HEK293 (cell line): ENCODE measurements at regions not wholly inside any gene's neighbourhood (a gene's known extent, or its start where the extent isn't known, plus 50 kb on each side); places are given as distances from the start of the nearest gene placed in this dataset.

Experiments
- CTCF ChIA-PET: fragments of 350-600 bp; formaldehyde crosslinking; extraction: SDS; loops from one replicate; lab custom pipeline; 2021; ENCODE audit warnings: antibody characterized with exemption; lab: Yijun Ruan, JAX
- POLR2A ChIA-PET: fragments of 300-600 bp; formaldehyde crosslinking; extraction: SDS; loops from one replicate; lab custom pipeline; 2020; ENCODE audit warnings: antibody characterized with exemption, inconsistent platforms; lab: Yijun Ruan, JAX
- H3K27ac ChIP-seq: fragments of 200-500 bp; sonication (Bioruptor generic); 2 replicates; pipeline ENCODE4 v1.5.1; 2014; ENCODE audit warnings: low read depth, low read length, control low read depth, inconsistent platforms; ENCODE audit errors: extremely low read depth
- H3K36me3 ChIP-seq, 2 experiments: fragments of 200-500 bp in 1 of 2; sonication (Bioruptor generic) in 1 of 2; 1 replicate in 1 of 2; 2 replicates in 1 of 2; pipeline ENCODE4 v1.5.1; 2014 to 2017; ENCODE audit warnings: inconsistent platforms in 2 of 2, low read length in 2 of 2; ENCODE audit not compliant: control insufficient read depth in 2 of 2, insufficient read depth in 1 of 2
- H3K4me1 ChIP-seq: fragments of 200-500 bp; sonication (Bioruptor generic); 2 replicates; pipeline ENCODE4 v1.5.1; 2014; ENCODE audit warnings: mild to moderate bottlenecking, low read length, inconsistent platforms; ENCODE audit not compliant: control insufficient read depth, insufficient read depth
- H3K4me3 ChIP-seq: 2 replicates; pipeline ENCODE4 v1.5.1; 2011; ENCODE audit warnings: low read depth, mild to moderate bottlenecking, control low read depth, low read length, moderate library complexity
- H3K9me3 ChIP-seq: fragments of 200-500 bp; sonication (Bioruptor generic); 2 replicates; pipeline ENCODE4 v1.5.1; 2014; ENCODE audit warnings: low read depth, low read length, inconsistent platforms; ENCODE audit not compliant: control insufficient read depth, insufficient read depth
- CTCF ChIP-seq: fragments of 450-650 bp; formaldehyde crosslinking; IDR thresholded peaks from 2 replicates; pipeline ENCODE4 v1.5.1; 2016; ENCODE audit warnings: missing biosample characterization, missing genetic modification characterization
- HOXA7 ChIP-seq: sonication (generic); formaldehyde crosslinking; IDR thresholded peaks from 2 replicates; pipeline ENCODE4 v1.8.1; 2022; ENCODE audit warnings: missing genetic modification reagents, borderline replicate concordance
- HOXC10 ChIP-seq: sonication (generic); formaldehyde crosslinking; IDR thresholded peaks from 2 replicates; pipeline ENCODE4 v1.8.1; 2023; ENCODE audit warnings: mild to moderate bottlenecking, missing genetic modification reagents
- INSM2 ChIP-seq: fragments of 450-650 bp; formaldehyde crosslinking; IDR thresholded peaks from 2 replicates; pipeline ENCODE4 v1.5.1; 2016; ENCODE audit warnings: missing biosample characterization, missing genetic modification characterization
- PBX3 ChIP-seq: sonication (generic); formaldehyde crosslinking; IDR thresholded peaks from 2 replicates; pipeline ENCODE4 v1.8.1; 2022; ENCODE audit warnings: mild to moderate bottlenecking, moderate library complexity, missing genetic modification reagents
- YY2 ChIP-seq: fragments of 450-650 bp; formaldehyde crosslinking; IDR thresholded peaks from 2 replicates; pipeline ENCODE4 v1.5.1; 2016; ENCODE audit warnings: missing biosample characterization, missing genetic modification characterization
- ZBTB1 ChIP-seq: fragments of 450-650 bp; formaldehyde crosslinking; IDR thresholded peaks from 2 replicates; pipeline ENCODE4 v1.5.1; 2016; ENCODE audit warnings: missing biosample characterization, missing genetic modification characterization
- ZBTB11 ChIP-seq: fragments of 450-650 bp; formaldehyde crosslinking; conservative IDR thresholded peaks from 2 replicates; pipeline ENCODE4 v1.5.1; 2016; ENCODE audit warnings: low read depth, missing biosample characterization, missing genetic modification characterization
- ZBTB7A ChIP-seq: fragments of 450-650 bp; formaldehyde crosslinking; IDR thresholded peaks from 2 replicates; pipeline ENCODE4 v1.5.1; 2016; ENCODE audit warnings: low read depth, missing biosample characterization, missing genetic modification characterization
- ZFHX2 ChIP-seq: fragments of 450-650 bp; formaldehyde crosslinking; conservative IDR thresholded peaks from 2 replicates; pipeline ENCODE4 v1.5.1; 2016; ENCODE audit warnings: missing biosample characterization, missing genetic modification characterization
- ZIC2 ChIP-seq: fragments of 450-650 bp; formaldehyde crosslinking; IDR thresholded peaks from 2 replicates; pipeline ENCODE4 v1.5.1; 2016; ENCODE audit warnings: missing biosample characterization, missing genetic modification characterization
- ZNF174 ChIP-seq: fragments of 450-650 bp; formaldehyde crosslinking; IDR thresholded peaks from 2 replicates; pipeline ENCODE4 v1.5.0; 2017; ENCODE audit warnings: missing biosample characterization, mild to moderate bottlenecking, missing genetic modification characterization
- ZNF239 ChIP-seq: fragments of 450-650 bp; formaldehyde crosslinking; IDR thresholded peaks from 2 replicates; pipeline ENCODE4 v1.5.1; 2016; ENCODE audit warnings: missing biosample characterization, missing genetic modification characterization
- ZNF248 ChIP-seq: fragments of 450-650 bp; formaldehyde crosslinking; IDR thresholded peaks from 2 replicates; pipeline ENCODE4 v1.5.1; 2017; ENCODE audit warnings: missing biosample characterization, missing genetic modification characterization
- ZNF350 ChIP-seq: fragments of 450-650 bp; formaldehyde crosslinking; IDR thresholded peaks from 2 replicates; pipeline ENCODE4 v1.5.0; 2017; ENCODE audit warnings: missing biosample characterization, mild to moderate bottlenecking, missing genetic modification characterization
- ZNF449 ChIP-seq: fragments of 450-650 bp; formaldehyde crosslinking; IDR thresholded peaks from 2 replicates; pipeline ENCODE4 v1.5.1; 2017; ENCODE audit warnings: missing biosample characterization, mild to moderate bottlenecking, missing genetic modification characterization, moderate library complexity
- ZNF549 ChIP-seq: fragments of 450-650 bp; IDR thresholded peaks from 2 replicates; pipeline ENCODE4 v1.5.1; 2018; ENCODE audit warnings: missing biosample characterization, missing genetic modification characterization, mild to moderate bottlenecking, inconsistent platforms, moderate library complexity
- ZNF560 ChIP-seq: fragments of 450-650 bp; formaldehyde crosslinking; IDR thresholded peaks from 2 replicates; pipeline ENCODE4 v1.5.1; 2017; ENCODE audit warnings: missing biosample characterization, missing genetic modification characterization, borderline replicate concordance
- ZNF610 ChIP-seq: fragments of 450-650 bp; formaldehyde crosslinking; IDR thresholded peaks from 2 replicates; pipeline ENCODE4 v1.5.1; 2016; ENCODE audit warnings: missing biosample characterization, missing genetic modification characterization, borderline replicate concordance
- ZNF626 ChIP-seq: fragments of 450-650 bp; sonication (Bioruptor Pico); formaldehyde crosslinking; IDR thresholded peaks from 2 replicates; pipeline ENCODE4 v1.5.1; 2018; ENCODE audit warnings: missing biosample characterization, missing genetic modification characterization, inconsistent platforms
- ZNF701 ChIP-seq: fragments of 450-650 bp; formaldehyde crosslinking; IDR thresholded peaks from 2 replicates; pipeline ENCODE4 v1.5.1; 2016; ENCODE audit warnings: missing biosample characterization, missing genetic modification characterization
- ZNF837 ChIP-seq: fragments of 450-650 bp; formaldehyde crosslinking; IDR thresholded peaks from 2 replicates; pipeline ENCODE4 v1.5.1; 2016; ENCODE audit warnings: missing biosample characterization, missing genetic modification characterization
- ZSCAN16 ChIP-seq: fragments of 450-650 bp; formaldehyde crosslinking; IDR thresholded peaks from 2 replicates; pipeline ENCODE4 v1.5.1; 2016; ENCODE audit warnings: missing biosample characterization, missing genetic modification characterization
- ZSCAN18 ChIP-seq: fragments of 450-650 bp; formaldehyde crosslinking; IDR thresholded peaks from 2 replicates; pipeline ENCODE4 v1.5.1; 2016; ENCODE audit warnings: missing biosample characterization, missing genetic modification characterization

GRCh38 chr10:37467246-37467645, 341.8 kb downstream of the ANKRD30A start:
- no peaks in the 10 kb centered on the region for H3K4me1 ChIP-seq
- no peaks in the 10 kb centered on the region for H3K36me3 ChIP-seq
- ChIA-PET POLR2A (no interaction called here), CTCF (interaction anchor here (0.6 kb wide), 1 partner anchor 18 kb away, joined by 4 read pairs; no protein-coding TSS in a partner anchor)
- H3K27ac ChIP-seq, result no peak overlapping the region
- no peak overlapping the region for H3K4me3 ChIP-seq
- no peak for TF ChIP-seq HOXA7 (CRISPR knock-in tag)
- TF ChIP-seq ZFHX2 (tag by site-specific recombination), result no peak
- TF ChIP-seq ZNF549, result no peak
- TF ChIP-seq ZSCAN18 (tag by site-specific recombination), result no peak
- TF ChIP-seq ZNF239 (tag by site-specific recombination), result no peak
- TF ChIP-seq ZBTB1, result no peak
- TF ChIP-seq INSM2 (tag by site-specific recombination), result no peak
- no peak for TF ChIP-seq ZBTB7A (tag by site-specific recombination)
- TF ChIP-seq ZNF626 (tag by site-specific recombination), result no peak
- H3K9me3 ChIP-seq, result no peaks in the 10 kb centered on the region

GRCh38 chr10:37456456-37456855, 331.1 kb downstream of the ANKRD30A start:
- ChIA-PET CTCF (no interaction called here), POLR2A (no interaction called here)
- Histone ChIP-seq H3K4me1 (no peaks in the 10 kb centered on the region), H3K27ac (no peak overlapping the region), H3K4me3 (no peak overlapping the region), H3K9me3 (no peaks in the 10 kb centered on the region), H3K36me3 (no peaks in the 10 kb centered on the region)
- no peak for TF ChIP-seq HOXC10 (CRISPR knock-in tag)
- TF ChIP-seq ZNF350 (tag by site-specific recombination), result no peak
- no peak for TF ChIP-seq ZBTB11 (tag by site-specific recombination)
- TF ChIP-seq ZNF837 (tag by site-specific recombination), result no peak
- no peak for TF ChIP-seq ZNF449 (tag by site-specific recombination)
- no peak for TF ChIP-seq YY2
- no peak for TF ChIP-seq ZNF701 (tag by site-specific recombination)
- TF ChIP-seq ZNF560, result no peak
- no peak for TF ChIP-seq ZNF610
- TF ChIP-seq ZNF248 (tag by site-specific recombination), result no peak
- TF ChIP-seq ZNF174 (tag by site-specific recombination), result no peak
- no peak for TF ChIP-seq ZSCAN16
- TF ChIP-seq CTCF (tag by site-specific recombination), result no peak
- no peak for TF ChIP-seq ZIC2 (tag by site-specific recombination)
- no peak for TF ChIP-seq ZBTB7A (tag by site-specific recombination)
- no peak for TF ChIP-seq PBX3
